ENCODE measurements at regions not wholly inside any gene's neighbourhood (a gene's known extent, or its start where the extent isn't known, plus 50 kb on each side); places are given as distances from the start of the nearest gene placed in this dataset.

DNA sequence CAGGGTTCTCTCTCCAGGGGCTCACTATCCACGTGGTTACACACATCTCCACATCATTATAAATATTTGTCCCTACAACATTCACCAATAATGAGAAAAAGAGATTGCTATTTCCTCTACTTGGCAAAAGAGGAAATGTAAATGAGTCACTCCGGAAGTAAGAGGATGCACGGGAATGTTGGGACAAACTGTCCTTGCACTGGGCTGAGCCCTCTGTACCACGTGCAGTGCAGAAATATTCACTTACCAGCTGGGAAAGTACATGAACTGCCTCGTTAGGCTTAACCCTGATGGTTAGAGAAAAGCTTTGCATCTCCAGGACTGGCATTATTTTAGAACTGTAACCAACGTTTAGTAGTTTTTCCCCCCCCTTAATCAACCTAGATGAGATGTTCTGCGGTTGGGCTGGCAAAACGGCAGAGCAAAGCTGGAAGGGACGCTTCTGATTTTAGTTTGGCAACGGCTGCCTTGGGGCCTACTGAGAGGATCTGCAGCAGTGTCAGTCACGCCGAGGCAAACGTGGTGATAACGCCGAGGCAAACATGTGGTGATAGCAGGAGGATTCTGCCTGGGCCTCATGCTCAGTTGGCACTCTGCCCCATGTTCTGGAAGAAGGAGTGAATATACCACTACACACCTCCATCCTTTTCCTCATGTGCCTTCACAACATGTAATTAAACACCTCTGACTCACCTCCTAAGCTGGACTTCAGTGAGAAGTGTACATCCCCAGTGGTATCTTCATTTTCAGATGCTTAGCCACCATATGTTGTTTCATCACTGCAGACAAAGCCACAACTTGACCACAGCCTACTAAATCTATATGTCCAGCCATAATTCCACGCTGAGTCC lies 661.4 kb upstream of the KLF4 start:
- peak; percentile 80 for DNase-seq (ENCODE audit: low read depth)
- TF ChIP-seq, protein P1, sequence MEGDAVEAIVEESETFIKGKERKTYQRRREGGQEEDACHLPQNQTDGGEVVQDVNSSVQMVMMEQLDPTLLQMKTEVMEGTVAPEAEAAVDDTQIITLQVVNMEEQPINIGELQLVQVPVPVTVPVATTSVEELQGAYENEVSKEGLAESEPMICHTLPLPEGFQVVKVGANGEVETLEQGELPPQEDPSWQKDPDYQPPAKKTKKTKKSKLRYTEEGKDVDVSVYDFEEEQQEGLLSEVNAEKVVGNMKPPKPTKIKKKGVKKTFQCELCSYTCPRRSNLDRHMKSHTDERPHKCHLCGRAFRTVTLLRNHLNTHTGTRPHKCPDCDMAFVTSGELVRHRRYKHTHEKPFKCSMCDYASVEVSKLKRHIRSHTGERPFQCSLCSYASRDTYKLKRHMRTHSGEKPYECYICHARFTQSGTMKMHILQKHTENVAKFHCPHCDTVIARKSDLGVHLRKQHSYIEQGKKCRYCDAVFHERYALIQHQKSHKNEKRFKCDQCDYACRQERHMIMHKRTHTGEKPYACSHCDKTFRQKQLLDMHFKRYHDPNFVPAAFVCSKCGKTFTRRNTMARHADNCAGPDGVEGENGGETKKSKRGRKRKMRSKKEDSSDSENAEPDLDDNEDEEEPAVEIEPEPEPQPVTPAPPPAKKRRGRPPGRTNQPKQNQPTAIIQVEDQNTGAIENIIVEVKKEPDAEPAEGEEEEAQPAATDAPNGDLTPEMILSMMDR (IDR thresholded peaks at IDR 0.05; ENCODE audit: insufficient read depth, low read length, severe bottlenecking), result no peak
- H3K36me3 ChIP-seq (ENCODE audit: control insufficient read depth, insufficient read depth, low read length), result no peaks in the 10 kb centered on the region
- H3K4me3 ChIP-seq (ENCODE audit: low read depth, low read length), result no peak overlapping the region
- no peaks in the 10 kb centered on the region for H3K27me3 ChIP-seq (ENCODE audit: control insufficient read depth, insufficient read depth, low read length)
- peak; percentile 96 for FAIRE-seq

DNA sequence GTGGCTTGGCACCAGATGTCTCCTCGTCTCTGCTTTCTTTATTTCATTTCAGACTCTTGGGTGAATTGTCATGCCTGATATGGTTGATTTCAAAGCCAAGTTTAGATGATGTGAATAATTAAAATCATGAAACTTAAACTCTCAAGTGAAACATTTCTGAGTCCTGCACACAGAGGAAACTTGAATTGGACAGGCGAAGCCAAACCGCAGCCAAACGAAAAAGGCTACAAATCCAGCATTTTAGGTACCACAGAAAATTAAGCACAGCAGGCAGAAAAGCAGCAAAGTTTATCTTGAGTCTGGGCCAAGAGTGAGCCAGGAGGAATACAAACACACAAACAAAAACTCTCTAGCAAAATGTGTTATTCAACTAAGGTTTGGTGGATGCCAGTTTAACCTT lies 659.8 kb upstream of the KLF4 start:
- Histone ChIP-seq H3K36me3 (ENCODE audit: control insufficient read depth, insufficient read depth, low read length) (no peaks in the 10 kb centered on the region), H3K4me3 (ENCODE audit: low read depth, low read length) (no peak overlapping the region), H3K27me3 (ENCODE audit: control insufficient read depth, insufficient read depth, low read length) (no peaks in the 10 kb centered on the region)
- FAIRE-seq (no peak), DNase-seq (ENCODE audit: low read depth) (no peak)
- TF ChIP-seq, protein P1 (IDR thresholded peaks at IDR 0.05; ENCODE audit: insufficient read depth, low read length, severe bottlenecking), result no peak

DNA sequence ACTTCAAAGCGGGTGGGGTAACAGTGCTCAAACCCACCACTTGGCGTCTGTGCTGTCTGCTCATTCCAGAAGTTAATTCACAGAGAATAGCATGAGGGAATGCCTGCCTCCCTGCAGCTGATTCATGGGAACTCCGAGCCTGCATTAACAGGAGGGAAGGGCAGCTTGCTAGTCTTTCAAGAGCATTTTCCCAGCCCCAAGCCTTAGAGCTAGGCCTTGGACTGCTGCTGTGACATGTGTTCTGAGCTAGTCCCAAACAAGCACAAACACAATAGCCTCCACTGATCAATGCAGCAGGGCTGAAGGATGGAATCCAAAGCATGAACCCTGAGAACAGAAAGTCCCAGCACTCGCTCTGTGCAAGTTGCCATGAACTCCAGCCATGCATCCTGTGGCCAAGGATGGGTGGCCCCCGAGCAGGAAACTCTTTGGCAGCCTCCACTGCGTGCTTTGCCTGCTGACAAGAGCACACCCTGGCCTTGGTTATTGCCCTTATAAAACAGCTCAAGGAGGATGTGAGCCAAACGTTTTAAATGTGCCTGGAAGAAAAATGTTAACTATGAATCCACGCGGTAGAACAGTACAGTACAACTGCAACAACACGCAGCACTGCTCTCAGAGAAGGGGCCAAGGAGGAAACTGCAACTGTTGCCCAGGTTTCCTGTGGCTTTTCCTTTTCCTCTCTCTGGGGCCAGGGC lies 653.1 kb upstream of the KLF4 start:
- no peak for FAIRE-seq
- Histone ChIP-seq H3K36me3 (ENCODE audit: control insufficient read depth, insufficient read depth, low read length) (no peaks in the 10 kb centered on the region), H3K27me3 (ENCODE audit: control insufficient read depth, insufficient read depth, low read length) (no peaks in the 10 kb centered on the region), H3K4me3 (ENCODE audit: low read depth, low read length) (no peak overlapping the region)
- TF ChIP-seq, protein P1 (IDR thresholded peaks at IDR 0.05; ENCODE audit: insufficient read depth, low read length, severe bottlenecking), result no peak
- DNase-seq (ENCODE audit: low read depth), result peak; percentile 19

DNA sequence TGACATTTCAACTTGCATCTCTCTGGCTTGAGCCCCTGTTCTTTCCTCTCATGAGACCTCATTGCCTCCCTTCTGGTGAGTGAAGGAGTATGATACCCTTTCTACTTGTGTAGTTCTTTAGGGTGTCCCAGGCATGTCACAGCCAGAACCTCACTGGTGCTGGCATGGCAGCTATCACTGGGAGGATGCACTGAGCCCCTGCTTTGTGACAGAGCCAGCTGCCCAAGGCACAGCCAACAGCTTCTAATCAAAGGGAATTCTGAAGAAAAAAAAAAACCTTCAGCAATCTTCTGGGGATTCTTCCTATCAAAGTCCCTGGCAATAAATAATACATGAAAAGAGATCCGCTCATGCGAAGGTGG lies 652.6 kb upstream of the KLF4 start:
- Histone ChIP-seq H3K4me3 (ENCODE audit: low read depth, low read length) (no peak overlapping the region), H3K36me3 (ENCODE audit: control insufficient read depth, insufficient read depth, low read length) (no peaks in the 10 kb centered on the region), H3K27me3 (ENCODE audit: control insufficient read depth, insufficient read depth, low read length) (no peaks in the 10 kb centered on the region)
- TF ChIP-seq, protein P1 (IDR thresholded peaks at IDR 0.05; ENCODE audit: insufficient read depth, low read length, severe bottlenecking), result no peak
- FAIRE-seq, result no peak
- DNase-seq (ENCODE audit: low read depth), result no peak

DNA sequence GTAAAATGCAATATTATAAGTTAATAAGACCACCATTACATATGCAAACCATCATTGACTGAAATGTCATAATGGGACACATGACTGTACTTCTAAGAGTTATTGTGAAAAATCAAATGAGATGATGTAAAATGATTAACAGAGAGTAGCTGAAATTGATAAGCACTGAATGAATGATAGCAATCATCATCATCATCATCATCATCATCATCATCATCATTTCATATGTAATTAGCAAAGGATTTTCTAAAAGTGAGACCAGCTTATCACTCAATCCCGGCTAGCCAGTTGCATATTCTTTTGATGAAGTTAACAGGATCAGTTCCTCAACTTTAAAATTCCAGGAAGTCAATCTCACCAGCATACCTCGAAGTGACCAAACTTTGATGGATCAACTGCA lies 650.3 kb upstream of the KLF4 start:
- TF ChIP-seq, protein P1 (IDR thresholded peaks at IDR 0.05; ENCODE audit: insufficient read depth, low read length, severe bottlenecking), result no peak
- no peaks in the 10 kb centered on the region for H3K27me3 ChIP-seq (ENCODE audit: control insufficient read depth, insufficient read depth, low read length)
- FAIRE-seq (no peak), DNase-seq (ENCODE audit: low read depth) (no peak)
- no peak overlapping the region for H3K4me3 ChIP-seq (ENCODE audit: low read depth, low read length)
- no peaks in the 10 kb centered on the region for H3K36me3 ChIP-seq (ENCODE audit: control insufficient read depth, insufficient read depth, low read length)

Measured in bronchial epithelial cell (primary cell).